Erythroblast (primary cell): ENCODE measurements at regions not wholly inside any gene's neighbourhood (a gene's known extent, or its start where the extent isn't known, plus 50 kb on each side); places are given as distances from the start of the nearest gene placed in this dataset.
"Not testable (repeated sequence)": the region's sequence is repeated elsewhere in the genome, so short reads cannot be mapped to it uniquely, and the experiment has no call there.

ENCODE experiments used
- DNase-seq, 2 experiments: peaks; one replicate each; lab custom pipeline; 2025; lab: John Stamatoyannopoulos, UW
- GATA1 ChIP-seq: IDR thresholded peaks from 2 replicates; pipeline ENCODE4 v1.6.1; 2011; ENCODE audit warnings: low read depth, mild to moderate bottlenecking, control low read depth, low read length, moderate library complexity
- POLR2A ChIP-seq: IDR thresholded peaks from 2 replicates; pipeline ENCODE4 v1.6.1; 2011; ENCODE audit warnings: mild to moderate bottlenecking, low read length

- TF ChIP-seq POLR2A, result no peak
- no peak for TF ChIP-seq GATA1
- DNase-seq, result peak; percentile 78 to 79
These were observed 211.6 kb upstream of the ZNF184 start for GRCh38 chr6:27684264-27685211.

- no peak for TF ChIP-seq POLR2A
- no peak for TF ChIP-seq GATA1
- no peak for DNase-seq
These were observed 207.2 kb upstream of the ZNF184 start for GRCh38 chr6:27679964-27680694.

- DNase-seq, result peak; percentile 32 to 35
- TF ChIP-seq GATA1 (no peak), POLR2A (no peak)
These were observed 206.5 kb upstream of the ZNF184 start for GRCh38 chr6:27679308-27679963.

DNA sequence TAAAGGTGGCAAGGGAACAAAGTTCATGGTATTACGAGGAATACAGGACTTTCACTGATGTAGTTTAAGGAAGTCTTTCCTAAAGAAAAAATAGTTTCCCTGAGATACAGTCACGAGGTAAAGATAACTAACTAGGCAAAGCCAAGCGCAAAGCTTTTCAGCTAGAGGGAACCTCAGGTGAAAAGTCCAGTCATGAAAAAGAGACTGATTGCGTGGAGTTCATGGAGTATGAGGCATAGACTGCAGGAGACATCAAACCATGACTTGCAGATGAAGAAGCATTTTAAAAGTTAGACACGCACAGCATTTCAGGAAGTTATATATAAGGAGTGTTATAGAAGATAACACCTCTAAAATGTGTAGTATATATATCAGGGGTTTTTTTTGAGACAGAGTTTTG lies 205.6 kb upstream of the ZNF184 start:
- no peak for TF ChIP-seq GATA1
- TF ChIP-seq POLR2A, result no peak
- peak in 1 of 2 experiments; percentile 3 for DNase-seq

DNA sequence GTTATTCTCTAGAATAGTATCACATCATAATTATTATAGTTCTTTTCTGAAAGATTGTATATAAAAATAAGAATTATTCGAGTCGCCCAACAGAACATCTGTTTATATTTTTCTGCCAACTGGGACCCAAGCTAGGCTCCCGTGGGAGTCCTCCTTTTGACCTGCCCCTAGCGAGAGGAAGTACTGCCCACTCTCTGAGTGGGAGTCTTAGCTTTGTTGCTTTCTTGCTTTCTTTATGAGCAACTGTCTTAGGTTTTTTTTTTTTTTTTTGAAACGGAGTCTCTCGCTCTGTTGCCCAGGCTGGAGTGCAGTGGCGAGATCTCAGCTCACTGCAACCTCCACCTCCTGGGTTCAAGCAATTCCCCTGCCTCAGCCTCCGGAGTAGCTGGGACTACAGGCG lies 202.0 kb upstream of the ZNF184 start:
- no peak for DNase-seq
- TF ChIP-seq POLR2A (no peak), GATA1 (no peak)

DNA sequence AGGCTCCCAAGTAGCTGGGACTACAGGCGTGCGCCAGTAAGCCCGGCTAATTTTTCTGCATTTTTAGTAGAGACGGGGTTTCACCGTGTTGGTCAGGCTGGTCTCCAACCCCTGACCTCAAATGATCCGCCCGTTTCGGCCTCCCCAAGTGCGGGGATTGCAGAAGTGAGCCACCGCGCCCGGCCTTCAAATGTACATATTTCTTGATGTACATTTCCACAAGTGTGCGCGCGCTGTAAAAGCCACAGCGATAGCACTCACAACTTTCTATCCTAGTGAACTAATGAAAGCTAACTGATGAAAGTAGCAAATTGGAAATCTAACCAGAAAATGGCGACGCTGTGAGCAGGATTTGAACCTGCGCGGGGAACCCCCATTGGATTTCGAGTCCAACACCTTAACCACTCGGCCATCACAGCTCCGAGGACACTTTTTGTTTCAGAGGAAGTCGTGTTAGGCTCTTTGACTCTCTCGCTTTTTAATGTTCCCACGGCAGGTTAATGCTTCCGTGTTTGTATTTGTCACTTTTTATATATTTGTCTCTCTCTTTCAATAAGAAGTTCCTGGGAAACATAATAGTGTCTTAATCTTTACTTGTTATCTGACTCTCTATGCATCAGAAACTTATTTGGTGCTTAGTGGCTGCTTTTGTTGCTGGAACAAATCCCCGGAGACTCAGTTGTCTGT lies 199.4 kb upstream of the ZNF184 start:
- TF ChIP-seq GATA1, result no peak
- DNase-seq, result peak; percentile 76 to 78

GRCh38 chr6:27669624-27670301 lies 196.9 kb upstream of the ZNF184 start:
- peak; percentile 50 to 61 for DNase-seq
- no peak for TF ChIP-seq GATA1
- no peak for TF ChIP-seq POLR2A

DNA sequence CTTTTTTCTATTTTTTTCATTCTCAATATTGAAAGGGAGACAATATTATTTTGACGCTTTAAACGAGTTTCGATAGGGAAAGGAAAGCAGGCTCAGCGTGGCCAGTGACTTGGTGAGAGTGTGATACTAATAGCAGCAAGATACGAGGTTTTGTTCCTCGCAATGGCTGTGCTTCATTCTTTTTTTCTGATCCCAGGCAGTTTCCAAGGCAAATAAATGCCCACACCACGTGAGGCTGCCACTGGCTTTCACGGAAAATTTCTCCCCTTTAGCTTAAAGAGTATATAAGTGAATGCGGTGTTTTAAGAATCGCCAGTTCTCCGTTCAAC lies 196.4 kb upstream of the ZNF184 start:
- peak; percentile 50 to 61 for DNase-seq
- TF ChIP-seq GATA1 (no peak), POLR2A (no peak)

DNA sequence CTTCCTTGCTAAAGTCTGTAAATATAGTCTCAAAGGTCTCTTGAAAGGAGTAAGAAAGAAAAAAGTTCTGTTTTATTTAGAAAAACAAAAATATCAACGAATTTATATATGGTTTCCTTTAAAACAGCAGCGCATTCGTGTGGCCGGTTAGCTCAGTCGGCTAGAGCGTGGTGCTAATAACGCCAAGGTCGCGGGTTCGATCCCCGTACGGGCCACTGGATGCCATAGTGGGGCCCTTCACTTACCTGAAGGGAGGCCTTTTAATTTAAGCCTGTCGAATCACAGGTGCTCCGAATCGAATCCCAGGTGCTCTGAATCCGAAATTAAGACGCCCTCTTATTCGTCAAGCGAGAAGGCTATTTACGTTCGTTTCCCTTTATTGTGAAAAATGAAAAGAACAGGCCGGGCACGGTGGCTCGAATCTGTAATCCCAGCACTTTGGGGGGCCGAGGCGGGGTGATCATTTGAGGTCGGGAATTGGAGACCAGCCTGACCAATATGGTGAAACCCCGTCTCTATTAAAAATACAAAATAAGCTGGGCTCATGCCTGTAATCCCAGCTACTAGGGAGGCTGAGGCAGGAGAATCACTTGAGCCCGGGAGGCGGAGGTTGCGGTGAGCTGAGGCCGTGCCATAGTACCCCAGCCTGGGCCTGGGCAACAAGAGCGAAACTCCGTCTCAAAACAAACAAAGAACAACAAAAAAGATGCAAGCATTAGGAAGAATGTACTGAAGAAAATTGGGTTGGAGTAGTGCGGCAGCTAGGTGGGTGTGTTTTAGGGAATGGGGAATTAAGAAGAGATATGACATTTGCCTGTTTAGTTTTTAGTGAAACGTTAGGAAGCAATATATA lies 195.8 kb upstream of the ZNF184 start:
- DNase-seq, result peak; percentile 81 to 87
- TF ChIP-seq POLR2A, result no peak
- TF ChIP-seq GATA1, result no peak

DNA sequence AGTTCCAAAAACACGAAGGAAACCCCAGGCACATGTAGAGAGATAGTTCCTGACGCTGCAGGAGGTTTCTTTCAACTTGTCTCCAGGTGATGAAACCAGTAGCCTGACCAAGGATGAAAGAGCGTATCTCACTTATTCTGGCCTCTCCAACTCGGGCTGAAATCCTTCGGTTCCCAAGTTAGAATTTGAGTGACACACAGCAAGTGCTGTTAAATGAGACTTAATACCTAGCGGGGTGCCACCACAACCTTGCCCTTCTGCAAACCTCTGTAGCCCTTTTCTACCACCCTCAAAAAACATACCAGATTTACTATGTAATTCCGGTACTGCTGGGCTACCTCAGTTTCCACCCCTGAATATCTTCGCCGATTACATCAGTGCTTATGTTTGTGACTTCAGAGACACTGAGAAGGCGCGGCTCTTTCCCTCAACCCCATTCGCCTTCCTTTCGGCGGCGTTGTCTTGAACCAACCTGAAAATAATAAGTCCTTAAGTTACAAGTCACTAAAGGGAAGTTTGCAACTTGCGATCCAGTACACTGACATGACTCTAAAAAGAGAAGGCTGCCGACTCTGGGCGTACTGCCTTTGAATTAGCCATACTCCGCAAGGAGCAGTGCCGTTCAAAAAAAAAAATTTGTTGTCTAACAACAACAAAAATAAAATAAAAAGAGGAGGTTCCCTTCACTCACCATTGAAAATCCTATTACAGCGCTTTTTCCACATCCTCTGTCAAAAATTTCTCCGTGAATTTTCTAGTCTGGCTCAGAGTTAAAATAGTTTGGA lies 194.9 kb upstream of the ZNF184 start:
- DNase-seq, result peak; percentile 30 to 65

GRCh38 chr6:27667016-27667656 lies 194.2 kb upstream of the ZNF184 start:
- TF ChIP-seq POLR2A, result no peak

More for the DNA sequence above, 194.9 kb upstream of the ZNF184 start:
- TF ChIP-seq POLR2A, result no peak
- TF ChIP-seq GATA1, result no peak

GRCh38 chr6:27662769-27663168 lies 189.9 kb upstream of the ZNF184 start:
- no peak for TF ChIP-seq GATA1
- no peak for TF ChIP-seq POLR2A
- no peak for DNase-seq

More at GRCh38 chr6:27667016-27667656, 194.2 kb upstream of the ZNF184 start:
- no peak for DNase-seq

DNA sequence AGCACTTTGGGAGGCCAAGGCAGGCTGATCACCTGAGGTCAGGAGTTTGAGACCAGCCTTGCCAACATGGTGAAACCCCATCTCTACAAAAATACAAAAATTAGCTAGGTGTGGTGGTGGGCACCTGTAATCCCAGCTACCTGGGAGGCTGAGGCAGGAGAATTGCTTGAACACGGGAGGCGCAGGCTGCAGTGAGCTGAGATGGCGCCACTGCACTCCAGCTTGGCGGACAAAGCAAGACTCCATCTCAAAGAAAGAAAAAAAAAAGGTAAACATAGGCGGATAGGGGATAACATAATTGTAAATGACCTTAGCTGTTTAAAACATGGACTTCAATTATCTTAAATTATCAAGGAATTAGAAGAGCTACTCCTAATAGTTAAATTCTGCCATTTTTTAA lies 189.3 kb upstream of the ZNF184 start:
- not testable (repeated sequence) for DNase-seq

DNA sequence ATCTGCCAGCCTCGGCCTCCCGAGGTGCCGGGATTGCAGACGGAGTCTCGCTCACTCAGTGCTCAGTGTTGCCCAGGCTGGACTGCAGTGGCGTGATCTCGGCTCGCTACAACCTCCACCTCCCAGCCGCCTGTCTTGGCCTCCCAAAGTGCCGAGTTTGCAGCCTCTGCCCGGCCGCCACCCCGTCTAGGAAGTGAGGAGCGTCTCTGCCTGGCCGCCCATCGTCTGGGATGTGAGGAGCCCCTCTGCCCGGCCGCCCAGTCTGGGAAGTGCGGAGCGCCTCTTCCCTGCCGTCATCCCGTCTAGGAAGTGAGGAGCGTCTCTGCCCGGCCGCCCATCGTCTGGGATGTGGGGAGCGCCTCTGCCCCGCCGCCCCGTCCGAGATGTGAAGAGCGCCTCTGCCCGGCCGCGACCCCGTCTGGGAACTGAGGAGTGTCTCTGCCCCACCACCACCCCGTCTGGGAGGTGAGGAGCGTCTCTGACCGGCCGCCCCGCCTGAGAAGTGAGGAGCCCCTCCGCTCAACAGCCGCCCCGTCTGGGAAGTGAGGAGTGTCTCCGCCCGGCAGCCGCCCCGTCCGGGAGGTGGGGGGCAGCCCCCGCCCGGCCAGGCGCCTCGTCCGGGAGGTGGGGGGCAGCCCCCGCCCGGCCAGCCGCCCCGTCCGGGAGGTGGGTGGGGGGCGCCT lies 180.4 kb upstream of the ZNF184 start:
- DNase-seq, result not testable (repeated sequence)
